H9 (cell line): ENCODE measurements at regions not wholly inside any gene's neighbourhood (a gene's known extent, or its start where the extent isn't known, plus 50 kb on each side); places are given as distances from the start of the nearest gene placed in this dataset.

Experiments used
- DNase-seq: peaks from one replicate; pipeline ENCODE4 v3.0.0-alpha.2; 2017
- H2AFZ ChIP-seq: one replicate; pipeline ENCODE4 v1.6.1; 2013; ENCODE audit warnings: mild to moderate bottlenecking, low read length, control low read depth, moderate library complexity
- H2AK5ac ChIP-seq: 2 replicates; pipeline ENCODE4 v1.6.1; 2013; ENCODE audit warnings: low read length, control low read depth, mixed read lengths; ENCODE audit not compliant: insufficient read length
- H2BK120ac ChIP-seq: one replicate; pipeline ENCODE4 v1.6.1; 2013; ENCODE audit warnings: low read depth, mild to moderate bottlenecking, low read length, control low read depth, inconsistent platforms; ENCODE audit not compliant: poor library complexity, severe bottlenecking
- H2BK12ac ChIP-seq: 2 replicates; pipeline ENCODE4 v1.6.1; 2013; ENCODE audit warnings: low read length, control low read depth, mixed read lengths, low read depth; ENCODE audit not compliant: insufficient read length
- H2BK15ac ChIP-seq: 2 replicates; pipeline ENCODE4 v1.6.1; 2013; ENCODE audit warnings: low read depth, low read length, control low read depth
- H2BK20ac ChIP-seq: one replicate; pipeline ENCODE4 v1.6.1; 2013; ENCODE audit warnings: low read depth, mild to moderate bottlenecking, low read length, control low read depth, inconsistent platforms; ENCODE audit not compliant: poor library complexity, severe bottlenecking
- H2BK5ac ChIP-seq: 2 replicates; pipeline ENCODE4 v1.6.1; 2013; ENCODE audit warnings: low read length, control low read depth, mixed read lengths; ENCODE audit not compliant: insufficient read length
- H3K14ac ChIP-seq: 2 replicates; pipeline ENCODE4 v1.6.1; 2013; ENCODE audit warnings: low read length, control low read depth; ENCODE audit not compliant: insufficient read depth
- H3K18ac ChIP-seq: 2 replicates; pipeline ENCODE4 v1.6.1; 2013; ENCODE audit warnings: low read depth, mild to moderate bottlenecking, mixed read lengths, low read length, control low read depth; ENCODE audit not compliant: insufficient read length
- H3K23ac ChIP-seq: 2 replicates; pipeline ENCODE4 v1.6.1; 2013; ENCODE audit warnings: low read length, control low read depth, mixed read lengths, low read depth; ENCODE audit not compliant: insufficient read length
- H3K23me2 ChIP-seq: 2 replicates; pipeline ENCODE4 v1.6.1; 2013; ENCODE audit warnings: low read depth, mild to moderate bottlenecking, mixed read lengths, low read length, control low read depth; ENCODE audit not compliant: insufficient read length, poor library complexity, severe bottlenecking
- H3K27ac ChIP-seq: 2 replicates; pipeline ENCODE4 v1.5.1; 2013; ENCODE audit warnings: low read length, control low read depth, mixed read lengths, low read depth; ENCODE audit not compliant: insufficient read length
- H3K27me3 ChIP-seq: 2 replicates; pipeline ENCODE4 v1.6.1; 2013; ENCODE audit warnings: low read length, control low read depth, inconsistent platforms; ENCODE audit not compliant: insufficient read depth
- H3K4ac ChIP-seq: 2 replicates; pipeline ENCODE4 v1.6.1; 2013; ENCODE audit warnings: low read depth, mild to moderate bottlenecking, control low read depth, inconsistent platforms, low read length, moderate library complexity
- H3K4me1 ChIP-seq: 2 replicates; pipeline ENCODE4 v1.6.1; 2013; ENCODE audit warnings: low read length, control low read depth, inconsistent platforms; ENCODE audit not compliant: insufficient read depth
- H3K4me2 ChIP-seq: 2 replicates; pipeline ENCODE4 v1.6.1; 2013; ENCODE audit warnings: low read length, control low read depth, mixed read lengths; ENCODE audit not compliant: insufficient read length, insufficient read depth
- H3K56ac ChIP-seq: 2 replicates; pipeline ENCODE4 v1.6.1; 2013; ENCODE audit warnings: low read depth, mild to moderate bottlenecking, mixed read lengths, low read length, control low read depth; ENCODE audit not compliant: insufficient read length
- H3K79me1 ChIP-seq: 2 replicates; pipeline ENCODE4 v1.6.1; 2013; ENCODE audit warnings: low read depth, mild to moderate bottlenecking, moderate library complexity, low read length, control low read depth, inconsistent platforms; ENCODE audit not compliant: insufficient read depth, poor library complexity, severe bottlenecking
- H3K79me2 ChIP-seq: 2 replicates; pipeline ENCODE4 v1.6.1; 2013; ENCODE audit warnings: low read length, control low read depth, inconsistent platforms; ENCODE audit not compliant: insufficient read depth
- H3K9ac ChIP-seq: 2 replicates; pipeline ENCODE4 v1.6.1; 2013; ENCODE audit warnings: low read length, control low read depth, mixed read lengths; ENCODE audit not compliant: insufficient read length; ENCODE audit errors: extremely low read depth
- H3K9me3 ChIP-seq: one replicate; pipeline ENCODE4 v1.6.1; 2013; ENCODE audit warnings: low read depth, low read length, inconsistent platforms; ENCODE audit not compliant: control insufficient read depth
- H3T11ph ChIP-seq: one replicate; pipeline ENCODE4 v1.6.1; 2013; ENCODE audit warnings: mild to moderate bottlenecking, low read length, control low read depth, inconsistent platforms
- H4K20me1 ChIP-seq: one replicate; pipeline ENCODE4 v1.6.1; 2013; ENCODE audit not compliant: control insufficient read depth, insufficient read length, insufficient read depth
- H4K5ac ChIP-seq: 2 replicates; pipeline ENCODE4 v1.6.1; 2013; ENCODE audit warnings: low read depth, mild to moderate bottlenecking, mixed read lengths, low read length, control low read depth; ENCODE audit not compliant: insufficient read length
- H4K8ac ChIP-seq: replicated peaks from 2 replicates; pipeline ENCODE4 v1.6.1; 2013; ENCODE audit warnings: low read length, control low read depth, mixed read lengths, low read depth; ENCODE audit not compliant: insufficient read length
- H4K91ac ChIP-seq: 2 replicates; pipeline ENCODE4 v1.6.1; 2013; ENCODE audit warnings: low read depth, mild to moderate bottlenecking, moderate library complexity, mixed read lengths, low read length, control low read depth; ENCODE audit not compliant: insufficient read length
- H3K27ac Mint-ChIP-seq, 3 experiments: 2 replicates in 2 of 3; 3 replicates in 1 of 3; pipeline ENCODE4 v1.8.0; 2020 to 2021; ENCODE audit warnings: mixed read lengths in 3 of 3, mild to moderate bottlenecking in 1 of 3, moderate library complexity in 1 of 3
- H3K27me3 Mint-ChIP-seq: 2 replicates; pipeline ENCODE4 v1.8.0; 2021; ENCODE audit warnings: low read depth, mild to moderate bottlenecking, moderate library complexity, mixed read lengths
- H3K36me3 Mint-ChIP-seq, 3 experiments: 2 replicates in 2 of 3; 3 replicates in 1 of 3; pipeline ENCODE4 v1.8.0; 2020 to 2021; ENCODE audit warnings: low read depth in 3 of 3, mixed read lengths in 3 of 3; ENCODE audit not compliant: insufficient read depth in 1 of 3
- H3K4me1 Mint-ChIP-seq, 2 experiments: 2 replicates each; pipeline ENCODE4 v1.8.0; 2020; ENCODE audit warnings: mixed read lengths in 2 of 2
- H3K4me3 Mint-ChIP-seq, 2 experiments: 2 replicates in 1 of 2; 3 replicates in 1 of 2; pipeline ENCODE4 v1.8.0; 2020 to 2021; ENCODE audit warnings: mild to moderate bottlenecking in 2 of 2, mixed read lengths in 2 of 2, moderate library complexity in 1 of 2
- H3K9me3 Mint-ChIP-seq, 2 experiments: 2 replicates in 1 of 2; 3 replicates in 1 of 2; pipeline ENCODE4 v1.8.0; 2020; ENCODE audit warnings: mild to moderate bottlenecking in 2 of 2, mixed read lengths in 2 of 2, moderate library complexity in 1 of 2
- CTCF ChIP-seq: fragments of 200-600 bp; sonication (generic); conservative IDR thresholded peaks from 3 replicates; pipeline ENCODE4 v1.8.0; 2021; ENCODE audit warnings: antibody characterized with exemption, mild to moderate bottlenecking
- WGBS: extraction: QIAGEN DNeasy Blood & Tissue Kit; methylation state at CpG from one replicate; pipeline ENCODE4 v1.1.7; 2013; ENCODE audit warnings: missing lambda C conversion rate, low lambda C conversion rate, mixed read lengths; ENCODE audit not compliant: insufficient read length; ENCODE audit errors: extremely low coverage; 5-methylcytosine and 5-hydroxymethylcytosine counted together

GRCh38 chr2:74745766-74746165 is 88.2 kb upstream of the HK2 start:
- no CpG with 5 or more reads among the region's 8 CpGs for WGBS
- Histone ChIP-seq H3K23me2 (no peaks in the 10 kb centered on the region), H2BK15ac (no peak overlapping the region), H4K91ac (no peak overlapping the region), H3K27me3 (no peaks in the 10 kb centered on the region), H3K14ac (no peak overlapping the region), H2AK5ac (no peak overlapping the region), H3K4me1 (peaks cover 6% of the 10 kb centered on the region; the same call in 1 of the 2 replicates), H3K79me1 (no peaks in the 10 kb centered on the region), H2BK5ac (no peak overlapping the region), H3K4me2 (no peak overlapping the region), H3K23ac (no peak overlapping the region), H3K9ac (no peak overlapping the region), H2BK12ac (no peak overlapping the region), H3K9me3 (no peaks in the 10 kb centered on the region), H3K79me2 (no peaks in the 10 kb centered on the region), H3T11ph (no peak overlapping the region), H3K4ac (no peak overlapping the region), H2BK20ac (no peak overlapping the region), H3K56ac (no peak overlapping the region), H3K27ac (no peak overlapping the region), H2AFZ (no peak overlapping the region), H4K20me1 (no peaks in the 10 kb centered on the region), H4K5ac (no peak overlapping the region), H3K18ac (no peak overlapping the region), H4K8ac (no peak overlapping the region), H2BK120ac (no peak overlapping the region)
- Mint-ChIP-seq H3K27me3 (peaks cover 3% of the 10 kb centered on the region; the same call in 1 of the 2 replicates), H3K36me3 (no peaks in the 10 kb centered on the region; a peak in 1 of 7 replicates), H3K4me1 (peaks cover 14 to 16% of the 10 kb centered on the region in 2 experiments), H3K9me3 (no peaks in the 10 kb centered on the region), H3K27ac (no peak overlapping the region), H3K4me3 (no peak overlapping the region)
- no peak for DNase-seq
- TF ChIP-seq CTCF, result no peak
